ENCODE measurements at regions not wholly inside any gene's neighbourhood (a gene's known extent, or its start where the extent isn't known, plus 50 kb on each side); places are given as distances from the start of the nearest gene placed in this dataset.

GRCh38 chr2:198376677-198377076 is 572.3 kb downstream of the PLCL1 start:
- TF ChIP-seq ZNF768 (tag by site-specific recombination; IDR thresholded peaks at IDR 0.05) (no peak), ZNF202 (tag by site-specific recombination; IDR thresholded peaks at IDR 0.05; ENCODE audit: borderline replicate concordance) (no peak), CTCF (tag by site-specific recombination; IDR thresholded peaks at IDR 0.05) (no peak)
